ENCODE measurements at regions not wholly inside any gene's neighbourhood (a gene's known extent, or its start where the extent isn't known, plus 50 kb on each side); places are given as distances from the start of the nearest gene placed in this dataset.
"Not testable (repeated sequence)": the region's sequence is repeated elsewhere in the genome, so short reads cannot be mapped to it uniquely, and the experiment has no call there.

- DNase-seq, result not testable (repeated sequence)
Measured at GRCh38 chr7:6882321-6882721, 56.2 kb upstream of the CCZ1B start.

GRCh38 chr7:6883756-6884155, 57.7 kb upstream of the CCZ1B start:
- not testable (repeated sequence) for DNase-seq

GRCh38 chr7:6886198-6886597, 60.1 kb upstream of the CCZ1B start:
- DNase-seq, result no peak

GRCh38 chr7:6888267-6889045, 62.4 kb upstream of the CCZ1B start:
- DNase-seq, result not testable (repeated sequence)

GRCh38 chr7:6889252-6889812, 63.3 kb upstream of the CCZ1B start:
- no peak for DNase-seq

GRCh38 chr7:6902097-6902518, 76.0 kb upstream of the CCZ1B start:
- DNase-seq, result not testable (repeated sequence)

GRCh38 chr7:6903289-6903688, 77.2 kb upstream of the CCZ1B start:
- not testable (repeated sequence) for DNase-seq

GRCh38 chr7:6903792-6904191, 77.7 kb upstream of the CCZ1B start:
- DNase-seq, result not testable (repeated sequence)

- no peak for DNase-seq
Measured at GRCh38 chr7:6917258-6917657, 91.2 kb upstream of the CCZ1B start.

GRCh38 chr7:6919169-6919568, 93.1 kb upstream of the CCZ1B start:
- DNase-seq, result not testable (repeated sequence)

GRCh38 chr7:6924523-6924922, 98.4 kb upstream of the CCZ1B start:
- DNase-seq, result not testable (repeated sequence)

- not testable (repeated sequence) for DNase-seq
Measured at GRCh38 chr7:6926193-6927174, 100.4 kb upstream of the CCZ1B start.

- DNase-seq, result not testable (repeated sequence)
Measured at GRCh38 chr7:6927643-6928042, 101.6 kb upstream of the CCZ1B start.

- DNase-seq, result not testable (repeated sequence)
Measured at GRCh38 chr7:6929588-6929987, 103.5 kb upstream of the CCZ1B start.

- DNase-seq, result peak in 1 of 3 donors; percentile 14
Measured at GRCh38 chr7:6930081-6930635, 104.1 kb upstream of the CCZ1B start.

GRCh38 chr7:6930787-6931186, 104.7 kb upstream of the CCZ1B start:
- peak in 2 of 3 donors; percentile 0 to 20 for DNase-seq

GRCh38 chr7:6931456-6931855, 105.4 kb upstream of the CCZ1B start:
- DNase-seq, result not testable (repeated sequence)

- DNase-seq, result not testable (repeated sequence)
Measured at GRCh38 chr7:6933954-6934632, 108.0 kb upstream of the CCZ1B start.

- no peak for DNase-seq
Measured at GRCh38 chr7:6934981-6935380, 108.9 kb upstream of the CCZ1B start.

GRCh38 chr7:6936626-6937025, 110.6 kb upstream of the CCZ1B start:
- DNase-seq, result not testable (repeated sequence)

GRCh38 chr7:6937746-6938145, 111.7 kb upstream of the CCZ1B start:
- not testable (repeated sequence) for DNase-seq

All from muscle of back (tissue), 3 donors.